Endothelial cell (in vitro differentiated cells): ENCODE measurements at regions not wholly inside any gene's neighbourhood (a gene's known extent, or its start where the extent isn't known, plus 50 kb on each side); places are given as distances from the start of the nearest gene placed in this dataset.

Experiments used
- DNase-seq: peaks from one replicate; pipeline ENCODE4 v3.0.0; 2021; ENCODE audit warnings: low spot score
- H3K27ac Mint-ChIP-seq: one replicate; pipeline ENCODE4 v1.8.0; 2021; ENCODE audit warnings: mixed read lengths, inconsistent platforms; ENCODE audit not compliant: unreplicated experiment
- H3K27me3 Mint-ChIP-seq: one replicate; pipeline ENCODE4 v1.8.0; 2021; ENCODE audit warnings: mild to moderate bottlenecking, moderate library complexity, mixed read lengths, inconsistent platforms; ENCODE audit not compliant: unreplicated experiment
- H3K36me3 Mint-ChIP-seq: one replicate; pipeline ENCODE4 v1.8.0; 2021; ENCODE audit warnings: mild to moderate bottlenecking, low read depth, mixed read lengths, inconsistent platforms; ENCODE audit not compliant: unreplicated experiment
- H3K4me1 Mint-ChIP-seq: one replicate; pipeline ENCODE4 v1.8.0; 2021; ENCODE audit warnings: mild to moderate bottlenecking, mixed read lengths, inconsistent platforms; ENCODE audit not compliant: unreplicated experiment
- H3K4me3 Mint-ChIP-seq: one replicate; pipeline ENCODE4 v1.8.0; 2021; ENCODE audit warnings: mild to moderate bottlenecking, mixed read lengths, inconsistent platforms; ENCODE audit not compliant: unreplicated experiment
- H3K9me3 Mint-ChIP-seq: one replicate; pipeline ENCODE4 v1.8.0; 2021; ENCODE audit warnings: mixed read lengths, inconsistent platforms; ENCODE audit not compliant: unreplicated experiment
- TF ChIP-seq, protein P1 (sequence below): fragments of 200-600 bp; sonication (generic); IDR thresholded peaks from one replicate; pipeline ENCODE4 v1.5.0; 2021; ENCODE audit warnings: antibody characterized with exemption; ENCODE audit not compliant: unreplicated experiment

DNA sequence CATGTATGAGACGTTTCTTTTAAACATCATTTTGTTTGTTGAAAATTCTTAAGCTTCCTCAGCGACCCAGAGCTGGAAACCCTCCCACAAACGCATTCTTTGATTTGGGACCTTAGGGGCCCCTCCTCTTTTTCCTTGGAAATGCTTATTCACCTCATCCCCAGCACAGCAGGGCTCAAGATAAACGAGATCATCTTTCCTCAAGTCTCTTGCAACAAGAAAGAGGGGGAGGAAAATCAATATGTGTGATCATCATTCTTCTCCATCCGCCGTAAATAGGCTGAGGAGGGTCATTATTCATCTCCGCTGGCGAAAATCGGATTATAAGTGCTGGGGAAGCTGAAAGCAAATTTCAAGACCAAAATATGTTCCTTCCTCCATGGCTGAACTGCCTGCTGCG, 1415.2 kb downstream of the AACS start:
- Mint-ChIP-seq H3K27me3 (peaks cover 1% of the 10 kb centered on the region), H3K36me3 (no peaks in the 10 kb centered on the region), H3K4me1 (no peaks in the 10 kb centered on the region), H3K9me3 (peaks cover 40% of the 10 kb centered on the region), H3K4me3 (no peak overlapping the region), H3K27ac (no peak overlapping the region)
- TF ChIP-seq, protein P1, sequence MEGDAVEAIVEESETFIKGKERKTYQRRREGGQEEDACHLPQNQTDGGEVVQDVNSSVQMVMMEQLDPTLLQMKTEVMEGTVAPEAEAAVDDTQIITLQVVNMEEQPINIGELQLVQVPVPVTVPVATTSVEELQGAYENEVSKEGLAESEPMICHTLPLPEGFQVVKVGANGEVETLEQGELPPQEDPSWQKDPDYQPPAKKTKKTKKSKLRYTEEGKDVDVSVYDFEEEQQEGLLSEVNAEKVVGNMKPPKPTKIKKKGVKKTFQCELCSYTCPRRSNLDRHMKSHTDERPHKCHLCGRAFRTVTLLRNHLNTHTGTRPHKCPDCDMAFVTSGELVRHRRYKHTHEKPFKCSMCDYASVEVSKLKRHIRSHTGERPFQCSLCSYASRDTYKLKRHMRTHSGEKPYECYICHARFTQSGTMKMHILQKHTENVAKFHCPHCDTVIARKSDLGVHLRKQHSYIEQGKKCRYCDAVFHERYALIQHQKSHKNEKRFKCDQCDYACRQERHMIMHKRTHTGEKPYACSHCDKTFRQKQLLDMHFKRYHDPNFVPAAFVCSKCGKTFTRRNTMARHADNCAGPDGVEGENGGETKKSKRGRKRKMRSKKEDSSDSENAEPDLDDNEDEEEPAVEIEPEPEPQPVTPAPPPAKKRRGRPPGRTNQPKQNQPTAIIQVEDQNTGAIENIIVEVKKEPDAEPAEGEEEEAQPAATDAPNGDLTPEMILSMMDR: no peak
- no peak for DNase-seq

- TF ChIP-seq, protein P1: no peak
- Mint-ChIP-seq H3K27ac (no peak overlapping the region), H3K9me3 (peaks cover 36% of the 10 kb centered on the region), H3K27me3 (peaks cover 1% of the 10 kb centered on the region), H3K36me3 (no peaks in the 10 kb centered on the region), H3K4me1 (no peaks in the 10 kb centered on the region), H3K4me3 (no peak overlapping the region)
- DNase-seq: no peak
Measured at GRCh38 chr12:126481688-126482087, 1416.5 kb downstream of the AACS start.

DNA sequence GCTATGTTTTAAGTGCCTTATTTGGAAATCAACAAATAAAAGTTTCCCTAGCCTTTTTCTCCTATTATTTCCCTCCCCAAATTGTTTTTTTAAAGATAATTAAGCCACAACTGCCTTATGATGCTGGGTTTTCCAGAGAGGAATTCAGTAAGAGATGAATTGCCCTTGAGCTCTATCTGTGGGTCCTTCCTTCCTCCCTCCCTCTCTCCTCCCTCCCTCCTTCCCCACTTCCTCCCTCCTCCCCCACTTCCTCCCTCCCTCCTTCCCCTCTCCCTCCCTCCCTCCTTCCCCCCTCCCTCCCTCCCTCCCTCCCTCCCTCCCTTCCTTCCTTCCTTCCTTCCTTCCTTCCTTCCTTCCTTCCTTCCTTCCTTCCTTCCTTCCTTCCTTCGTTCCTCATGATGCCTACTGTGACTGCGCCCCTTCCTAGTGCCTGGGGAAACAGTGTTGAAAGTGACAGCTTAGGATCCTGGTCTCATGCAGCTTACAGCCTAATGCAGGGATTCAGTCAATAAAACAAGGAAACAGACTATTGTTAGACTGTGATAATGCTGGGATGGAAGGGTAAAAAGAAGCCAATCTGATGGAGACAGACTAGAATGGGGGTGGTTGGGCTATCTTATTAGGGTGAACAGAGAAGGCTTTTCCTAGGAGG, 1417.1 kb downstream of the AACS start:
- no peak for DNase-seq
- H3K27me3 Mint-ChIP-seq: peaks cover 1% of the 10 kb centered on the region
- no peak overlapping the region for H3K27ac Mint-ChIP-seq
- H3K4me1 Mint-ChIP-seq: no peaks in the 10 kb centered on the region
- no peak overlapping the region for H3K4me3 Mint-ChIP-seq
- H3K36me3 Mint-ChIP-seq: no peaks in the 10 kb centered on the region
- H3K9me3 Mint-ChIP-seq: peaks cover 35% of the 10 kb centered on the region
- TF ChIP-seq, protein P1: no peak

- H3K4me1 Mint-ChIP-seq: no peaks in the 10 kb centered on the region
- no peak for DNase-seq
- no peak overlapping the region for H3K27ac Mint-ChIP-seq
- H3K9me3 Mint-ChIP-seq: peaks cover 31% of the 10 kb centered on the region
- TF ChIP-seq, protein P1: no peak
- H3K4me3 Mint-ChIP-seq: no peak overlapping the region
- peaks cover 1% of the 10 kb centered on the region for H3K27me3 Mint-ChIP-seq
- H3K36me3 Mint-ChIP-seq: no peaks in the 10 kb centered on the region
Measured at GRCh38 chr12:126483145-126484068, 1418.2 kb downstream of the AACS start.
